ENCODE measurements at regions not wholly inside any gene's neighbourhood (a gene's known extent, or its start where the extent isn't known, plus 50 kb on each side); places are given as distances from the start of the nearest gene placed in this dataset.

DNA sequence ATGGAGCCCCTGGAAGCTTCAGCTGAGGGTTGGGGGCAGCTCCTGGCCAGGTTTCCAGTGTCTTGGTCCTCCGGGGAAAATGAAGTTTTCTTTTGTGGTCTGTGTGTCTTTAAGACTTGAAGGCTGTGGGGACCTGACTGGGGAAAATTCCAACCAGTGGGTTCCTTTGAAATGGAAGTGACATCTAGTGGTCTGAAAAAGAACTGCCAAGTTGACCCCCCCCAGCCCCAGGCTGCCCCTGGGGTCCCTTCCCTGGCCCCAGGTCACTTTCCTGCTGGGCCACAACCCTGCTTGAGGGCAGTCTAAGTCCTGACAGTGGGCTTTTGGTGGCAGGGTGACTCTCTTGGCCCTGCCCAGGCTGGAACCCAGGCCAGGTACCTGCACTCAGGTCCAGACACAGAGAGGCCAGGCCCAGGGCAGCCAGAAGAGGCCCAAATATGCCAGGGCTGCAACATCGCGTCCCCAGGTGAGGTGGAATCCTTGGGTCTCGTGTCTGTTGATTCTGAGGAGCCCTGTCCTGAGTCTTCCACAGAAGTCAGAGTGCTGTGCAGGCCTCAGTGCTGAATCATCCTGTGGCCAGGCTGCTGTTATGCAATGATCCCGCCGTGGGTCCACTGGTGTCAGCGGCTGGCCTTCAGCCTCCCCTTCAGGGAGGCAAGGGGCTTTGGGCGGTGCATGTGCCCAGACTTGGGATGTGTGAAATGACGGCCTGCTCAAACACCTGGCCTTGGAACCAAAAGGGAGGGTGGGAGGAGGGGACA is 68.4 kb downstream of the VEGFA start:
- peak; percentile 4 for DNase-seq (ENCODE audit: extremely low read depth, low read depth, low spot score)

DNA sequence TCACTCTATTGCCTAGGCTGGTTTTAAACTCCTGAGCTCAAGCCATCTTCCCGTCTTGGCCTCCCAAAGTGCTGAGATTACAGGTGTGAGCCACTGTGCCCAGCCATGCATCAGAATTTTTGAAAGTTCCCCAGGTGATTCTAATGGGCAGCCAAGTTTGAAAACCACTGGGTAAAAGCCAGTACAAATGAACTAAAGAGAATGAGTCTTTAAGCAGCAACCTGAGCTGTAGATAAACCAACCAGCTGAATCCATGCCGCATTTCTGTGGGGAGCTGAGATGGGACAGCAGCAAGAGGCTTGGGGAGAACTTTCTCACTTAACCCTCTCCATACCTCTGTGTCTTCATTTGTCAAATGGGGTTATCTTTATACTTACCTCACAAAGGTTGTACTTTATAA is 67.5 kb downstream of the VEGFA start:
- no peak for DNase-seq (ENCODE audit: extremely low read depth, low read depth, low spot score)

DNA sequence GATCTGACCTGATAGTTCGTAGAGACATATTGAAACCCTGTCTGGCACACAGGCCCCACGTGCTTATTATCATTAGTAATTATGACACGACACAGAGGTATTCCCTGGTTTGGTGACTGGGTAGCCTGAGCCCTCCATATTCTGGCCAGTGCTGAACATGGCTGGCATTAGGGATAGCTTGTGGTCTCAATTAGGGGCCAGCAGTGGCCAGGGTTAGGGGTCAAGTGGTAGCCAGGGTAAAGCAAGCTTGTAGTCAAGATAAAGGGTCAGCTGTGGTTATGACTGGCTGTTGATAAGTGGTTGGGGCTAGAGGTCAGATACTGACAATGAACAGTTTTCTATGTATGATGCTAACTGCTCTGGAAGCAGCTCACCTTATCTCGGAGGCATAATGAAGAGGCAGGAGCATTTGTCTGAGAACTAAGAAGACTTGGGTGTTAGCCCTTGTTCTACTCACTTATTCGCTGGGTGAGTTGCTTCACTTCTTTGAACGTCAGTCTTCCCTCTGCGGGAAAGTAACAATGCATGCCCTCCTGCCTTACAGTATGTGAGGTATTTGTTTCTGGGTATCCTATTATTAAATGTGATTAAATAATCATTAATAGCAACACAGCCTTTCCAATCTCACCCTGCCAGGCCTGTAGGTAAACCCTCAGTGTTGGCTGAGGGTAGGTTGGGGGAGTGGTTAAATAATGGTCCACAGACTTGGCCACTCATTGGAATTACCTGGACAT is 66.7 kb downstream of the VEGFA start:
- no peak for DNase-seq (ENCODE audit: extremely low read depth, low read depth, low spot score)
